MM.1S (cell line): ENCODE measurements at regions not wholly inside any gene's neighbourhood (a gene's known extent, or its start where the extent isn't known, plus 50 kb on each side); places are given as distances from the start of the nearest gene placed in this dataset.

Source experiments
- EZH2 ChIP-seq: fragments of 300-600 bp; sonication (generic); optimal IDR thresholded peaks from 2 replicates; pipeline ENCODE3; 2017; ENCODE audit warnings: low read depth, mild to moderate bottlenecking, antibody characterized with exemption, low read length, mixed read lengths
- TF ChIP-seq, protein P1 (sequence below): fragments of 300-600 bp; sonication (generic); IDR thresholded peaks from 2 replicates; pipeline ENCODE4 v1.5.1; 2016; ENCODE audit warnings: antibody characterized with exemption, low read length, mixed read lengths

DNA sequence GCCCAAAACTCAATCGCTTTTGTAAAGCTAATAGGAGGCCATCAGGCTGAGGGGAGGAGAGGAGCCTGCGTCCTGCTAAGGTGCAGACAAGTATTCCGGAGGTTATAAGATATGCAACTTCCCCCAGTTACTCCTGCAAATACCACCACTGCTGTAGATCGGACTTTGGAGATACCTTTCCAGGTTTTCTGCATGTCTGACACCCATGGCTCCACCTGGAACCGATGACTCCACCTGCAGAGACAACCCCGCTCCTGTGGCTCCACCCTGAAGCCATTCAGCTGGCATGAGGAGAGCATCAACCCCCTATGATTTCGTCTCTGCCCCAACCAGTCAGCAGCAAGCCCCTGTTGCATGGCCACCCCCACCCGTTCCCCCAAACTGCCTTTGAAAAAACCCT is 59.7 kb upstream of the SAMD5 start:
- TF ChIP-seq, protein P1, sequence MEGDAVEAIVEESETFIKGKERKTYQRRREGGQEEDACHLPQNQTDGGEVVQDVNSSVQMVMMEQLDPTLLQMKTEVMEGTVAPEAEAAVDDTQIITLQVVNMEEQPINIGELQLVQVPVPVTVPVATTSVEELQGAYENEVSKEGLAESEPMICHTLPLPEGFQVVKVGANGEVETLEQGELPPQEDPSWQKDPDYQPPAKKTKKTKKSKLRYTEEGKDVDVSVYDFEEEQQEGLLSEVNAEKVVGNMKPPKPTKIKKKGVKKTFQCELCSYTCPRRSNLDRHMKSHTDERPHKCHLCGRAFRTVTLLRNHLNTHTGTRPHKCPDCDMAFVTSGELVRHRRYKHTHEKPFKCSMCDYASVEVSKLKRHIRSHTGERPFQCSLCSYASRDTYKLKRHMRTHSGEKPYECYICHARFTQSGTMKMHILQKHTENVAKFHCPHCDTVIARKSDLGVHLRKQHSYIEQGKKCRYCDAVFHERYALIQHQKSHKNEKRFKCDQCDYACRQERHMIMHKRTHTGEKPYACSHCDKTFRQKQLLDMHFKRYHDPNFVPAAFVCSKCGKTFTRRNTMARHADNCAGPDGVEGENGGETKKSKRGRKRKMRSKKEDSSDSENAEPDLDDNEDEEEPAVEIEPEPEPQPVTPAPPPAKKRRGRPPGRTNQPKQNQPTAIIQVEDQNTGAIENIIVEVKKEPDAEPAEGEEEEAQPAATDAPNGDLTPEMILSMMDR: no peak
- no peak for TF ChIP-seq EZH2
